Keratinocyte (primary cell): ENCODE measurements at regions not wholly inside any gene's neighbourhood (a gene's known extent, or its start where the extent isn't known, plus 50 kb on each side); places are given as distances from the start of the nearest gene placed in this dataset.

Experiments
- DNase-seq: peaks from one replicate; pipeline ENCODE4 v3.0.0-alpha.2; 2011; ENCODE audit warnings: low read depth, missing footprints, low spot score
- FAIRE-seq: peaks from 2 replicates; lab custom pipeline; 2011; peaks lifted over from hg19 to GRCh38; lab: Jason Lieb, UNC
- H2AFZ ChIP-seq: 2 replicates; pipeline ENCODE4 v1.6.0; 2012; ENCODE audit warnings: low read length, control low read depth, inconsistent platforms; ENCODE audit not compliant: control insufficient read depth
- H3K27ac ChIP-seq: 2 replicates; pipeline ENCODE4 v1.5.1; 2011; ENCODE audit warnings: low read length; ENCODE audit not compliant: control insufficient read depth, insufficient read depth
- H3K27me3 ChIP-seq: 3 replicates; pipeline ENCODE4 v1.6.0; 2011; ENCODE audit warnings: low read length; ENCODE audit not compliant: control insufficient read depth, insufficient read depth; ENCODE audit errors: extremely low read depth
- H3K36me3 ChIP-seq, 2 experiments: 2 replicates in 1 of 2; 3 replicates in 1 of 2; pipeline ENCODE4 v1.5.1; 2011; ENCODE audit warnings: low read length in 2 of 2, mild to moderate bottlenecking in 1 of 2; ENCODE audit not compliant: control insufficient read depth in 2 of 2, insufficient read depth in 2 of 2; ENCODE audit errors: extremely low read depth in 1 of 2
- H3K4me1 ChIP-seq: 3 replicates; pipeline ENCODE4 v1.5.1; 2011; ENCODE audit warnings: low read length; ENCODE audit not compliant: control insufficient read depth, insufficient read depth; ENCODE audit errors: extremely low read depth
- H3K4me2 ChIP-seq: 3 replicates; pipeline ENCODE4 v1.6.0; 2011; ENCODE audit warnings: low read depth, low read length; ENCODE audit not compliant: control insufficient read depth, insufficient read depth; ENCODE audit errors: extremely low read depth
- H3K4me3 ChIP-seq, 3 experiments: fragments of 200-600 bp in 1 of 3; sonication (generic) in 1 of 3; 2 replicates in 2 of 3; 3 replicates in 1 of 3; pipeline ENCODE4 v1.5.1; 2011 to 2016; ENCODE audit warnings: low read length in 3 of 3, mild to moderate bottlenecking in 3 of 3, control low read depth in 2 of 3, inconsistent platforms in 1 of 3, low read depth in 1 of 3, mixed read lengths in 1 of 3, mixed run types in 1 of 3, moderate library complexity in 1 of 3; ENCODE audit not compliant: control insufficient read depth in 2 of 3, insufficient read depth in 2 of 3; ENCODE audit errors: extremely low read depth in 1 of 3
- H3K79me2 ChIP-seq: 2 replicates; pipeline ENCODE4 v1.6.0; 2012; ENCODE audit warnings: low read length; ENCODE audit not compliant: control insufficient read depth, insufficient read depth
- H3K9ac ChIP-seq: 3 replicates; pipeline ENCODE4 v1.6.0; 2011; ENCODE audit warnings: low read length; ENCODE audit not compliant: control insufficient read depth, insufficient read depth; ENCODE audit errors: extremely low read depth
- H3K9me1 ChIP-seq: 3 replicates; pipeline ENCODE4 v1.6.0; 2011; ENCODE audit warnings: low read length; ENCODE audit not compliant: control insufficient read depth, insufficient read depth; ENCODE audit errors: extremely low read depth
- H3K9me3 ChIP-seq: 2 replicates; pipeline ENCODE4 v1.5.1; 2012; ENCODE audit warnings: low read depth, low read length; ENCODE audit not compliant: control insufficient read depth
- H4K20me1 ChIP-seq: 3 replicates; pipeline ENCODE4 v1.6.0; 2011; ENCODE audit warnings: low read length; ENCODE audit not compliant: control insufficient read depth, insufficient read depth; ENCODE audit errors: extremely low read depth
- EZH2 ChIP-seq: IDR thresholded peaks from one replicate; pipeline ENCODE4 v1.6.1; 2012; ENCODE audit warnings: inconsistent platforms, mild to moderate bottlenecking, low read length, moderate library complexity
- dilution Hi-C: fragments of 300-500 bp; cut with MboI; formaldehyde crosslinking; loops from one replicate; pipeline ENCODE4 v1.7.0; 2020; ENCODE audit warnings: low sequenced_read_pairs; ENCODE audit not compliant: extremely low pct_ligation_motif_present
- TF ChIP-seq, protein P1 (sequence below), 3 experiments: IDR thresholded peaks in 1 of 3; conservative IDR thresholded peaks in 1 of 3; optimal IDR thresholded peaks in 1 of 3; 2 replicates in 2 of 3; 3 replicates in 1 of 3; pipeline versions ENCODE3 to v1.5.1; 2011; ENCODE audit warnings: low read length in 3 of 3, mild to moderate bottlenecking in 3 of 3, moderate library complexity in 2 of 3, control low read depth in 1 of 3, inconsistent platforms in 1 of 3; ENCODE audit not compliant: insufficient read depth in 2 of 3; ENCODE audit errors: extremely low read depth in 1 of 3

DNA sequence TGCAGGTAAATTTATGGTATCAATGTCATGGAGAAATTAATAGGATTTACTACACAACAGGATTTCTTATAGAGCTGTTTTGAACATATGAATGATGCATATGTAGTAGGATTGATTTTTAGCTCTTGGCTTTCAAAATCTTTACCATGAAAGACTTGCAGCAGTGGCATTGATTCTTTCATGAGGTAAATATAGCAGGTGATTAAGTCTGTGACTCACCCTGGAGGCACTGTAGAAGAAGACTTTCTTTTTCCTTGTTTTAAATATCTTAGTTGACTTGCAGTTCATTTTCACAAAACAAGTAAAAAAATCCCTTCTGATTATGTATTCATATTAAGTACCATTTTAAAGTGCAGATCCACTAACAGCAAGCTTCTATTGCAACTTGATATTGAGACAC lies 463.0 kb downstream of the FBXO15 start:
- Histone ChIP-seq H3K27ac (no peak overlapping the region), H3K9me3 (no peaks in the 10 kb centered on the region), H3K9me1 (no peaks in the 10 kb centered on the region), H3K27me3 (no peaks in the 10 kb centered on the region), H3K4me3 (no peak overlapping the region), H3K36me3 (no peaks in the 10 kb centered on the region), H2AFZ (no peak overlapping the region), H4K20me1 (no peaks in the 10 kb centered on the region), H3K4me1 (peaks cover 44% of the 10 kb centered on the region), H3K9ac (no peak overlapping the region), H3K4me2 (no peak overlapping the region), H3K79me2 (no peaks in the 10 kb centered on the region)
- DNase-seq (no peak), FAIRE-seq (peak; percentile 63)
- TF ChIP-seq, protein P1, sequence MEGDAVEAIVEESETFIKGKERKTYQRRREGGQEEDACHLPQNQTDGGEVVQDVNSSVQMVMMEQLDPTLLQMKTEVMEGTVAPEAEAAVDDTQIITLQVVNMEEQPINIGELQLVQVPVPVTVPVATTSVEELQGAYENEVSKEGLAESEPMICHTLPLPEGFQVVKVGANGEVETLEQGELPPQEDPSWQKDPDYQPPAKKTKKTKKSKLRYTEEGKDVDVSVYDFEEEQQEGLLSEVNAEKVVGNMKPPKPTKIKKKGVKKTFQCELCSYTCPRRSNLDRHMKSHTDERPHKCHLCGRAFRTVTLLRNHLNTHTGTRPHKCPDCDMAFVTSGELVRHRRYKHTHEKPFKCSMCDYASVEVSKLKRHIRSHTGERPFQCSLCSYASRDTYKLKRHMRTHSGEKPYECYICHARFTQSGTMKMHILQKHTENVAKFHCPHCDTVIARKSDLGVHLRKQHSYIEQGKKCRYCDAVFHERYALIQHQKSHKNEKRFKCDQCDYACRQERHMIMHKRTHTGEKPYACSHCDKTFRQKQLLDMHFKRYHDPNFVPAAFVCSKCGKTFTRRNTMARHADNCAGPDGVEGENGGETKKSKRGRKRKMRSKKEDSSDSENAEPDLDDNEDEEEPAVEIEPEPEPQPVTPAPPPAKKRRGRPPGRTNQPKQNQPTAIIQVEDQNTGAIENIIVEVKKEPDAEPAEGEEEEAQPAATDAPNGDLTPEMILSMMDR (optimal IDR thresholded peaks at IDR 0.05 in 1 of 3, IDR thresholded peaks at IDR 0.05 in 1 of 3, conservative IDR thresholded peaks at IDR 0.05 in 1 of 3; ENCODE audit: extremely low read depth in 1 of 3, insufficient read depth in 2 of 3, low read length in 3 of 3) = no peak
- no peak for TF ChIP-seq EZH2
- dilution Hi-C loops = no loop called here

DNA sequence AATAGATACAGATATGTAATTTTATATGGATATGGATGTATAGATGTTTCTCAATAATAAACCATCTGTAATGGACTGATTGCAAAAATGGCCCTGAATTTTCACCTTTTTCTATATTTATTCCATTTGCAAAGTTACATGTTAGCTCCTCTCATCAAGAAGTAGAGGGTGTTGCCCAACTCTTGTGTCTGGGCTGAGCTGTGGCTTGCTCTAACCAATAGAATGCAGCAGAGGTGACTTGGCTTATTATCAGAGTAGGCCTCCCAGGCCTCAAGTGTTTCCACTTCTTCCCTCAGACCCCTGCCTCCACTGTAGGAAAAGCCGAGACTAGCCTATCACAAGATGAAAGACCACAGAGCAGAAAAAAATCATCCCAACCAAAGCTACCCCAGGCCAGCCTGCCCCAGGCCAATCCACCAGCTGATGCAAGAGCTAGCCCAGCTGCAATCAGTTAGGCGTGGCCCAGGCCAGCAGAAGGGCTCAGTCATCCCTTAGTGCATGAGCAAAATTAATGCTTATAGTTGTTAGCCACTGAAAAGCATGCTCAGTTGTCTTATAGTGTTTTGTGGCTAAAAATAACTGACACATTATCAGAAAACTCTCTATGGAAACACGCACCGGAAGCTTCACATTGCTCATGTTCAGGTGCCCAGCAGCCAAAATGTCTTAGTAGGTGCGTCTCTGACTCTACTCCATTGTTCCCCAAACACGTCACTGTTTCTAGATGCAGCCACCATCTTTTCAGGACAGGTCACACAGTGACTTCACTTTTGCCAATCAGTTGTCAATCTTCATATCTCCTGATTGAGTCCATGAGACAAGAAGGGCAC lies 464.0 kb downstream of the FBXO15 start:
- Histone ChIP-seq H3K27me3 (no peaks in the 10 kb centered on the region), H3K9me3 (no peaks in the 10 kb centered on the region), H4K20me1 (no peaks in the 10 kb centered on the region), H2AFZ (peak overlapping the region; percentile 17), H3K9ac (no peak overlapping the region), H3K27ac (peak overlapping the region; percentile 41), H3K4me2 (peak overlapping the region; percentile 18), H3K36me3 (no peaks in the 10 kb centered on the region), H3K4me3 (no peak overlapping the region), H3K9me1 (no peaks in the 10 kb centered on the region), H3K79me2 (no peaks in the 10 kb centered on the region), H3K4me1 (peaks cover 39% of the 10 kb centered on the region)
- no peak for DNase-seq
- dilution Hi-C loops = no loop called here
- FAIRE-seq = peak; percentile 67
- TF ChIP-seq EZH2 = no peak
- TF ChIP-seq, protein P1 (optimal IDR thresholded peaks at IDR 0.05 in 1 of 3, IDR thresholded peaks at IDR 0.05 in 1 of 3, conservative IDR thresholded peaks at IDR 0.05 in 1 of 3; ENCODE audit: extremely low read depth in 1 of 3, insufficient read depth in 2 of 3, low read length in 3 of 3) = no peak
